ENCODE measurements at regions not wholly inside any gene's neighbourhood (a gene's known extent, or its start where the extent isn't known, plus 50 kb on each side); places are given as distances from the start of the nearest gene placed in this dataset.

GRCh38 chr4:187065396-187065795, 341.7 kb upstream of the FAT1 start:
- DNase-seq (ENCODE audit: low spot score) = no peak
- FAIRE-seq = no peak
- Histone ChIP-seq H4K20me1 (ENCODE audit: insufficient read depth, low read length) (no peaks in the 10 kb centered on the region), H3K36me3 (replicated peaks in 1 of 2; ENCODE audit: control insufficient read depth in 1 of 2, insufficient read depth in 2 of 2, low read length in 2 of 2) (no peaks in the 10 kb centered on the region), H3K27ac (ENCODE audit: extremely low read length, insufficient read depth, low read length) (no peak overlapping the region), H3K9ac (ENCODE audit: insufficient read depth, low read depth, low read length) (no peak overlapping the region), H3K4me2 (ENCODE audit: low read depth, low read length) (no peak overlapping the region), H3K79me2 (ENCODE audit: insufficient read depth, low read length) (no peaks in the 10 kb centered on the region), H2AFZ (ENCODE audit: low read length) (no peak overlapping the region), H3K4me3 (replicated peaks in 1 of 3; ENCODE audit: insufficient read depth in 1 of 3, low read depth in 2 of 3, low read length in 3 of 3) (no peak overlapping the region), H3K4me1 (ENCODE audit: insufficient read depth, low read length) (no peaks in the 10 kb centered on the region), H3K27me3 (ENCODE audit: control insufficient read depth in 1 of 2, insufficient read depth in 2 of 2, low read length in 2 of 2) (peaks cover 3 to 29% of the 10 kb centered on the region in 2 experiments; a peak in 3 of 5 replicates), H3K9me3 (ENCODE audit: low read length) (no peaks in the 10 kb centered on the region)
- no TSS peak for BruUV-seq (replicated peaks)
- 0% methylated on average over 1 of the region's 1 CpG for WGBS (ENCODE audit: low lambda C conversion rate)
- ATAC-seq = no peak
- POLR2A ChIA-PET = no interaction called here
- no peak for TF ChIP-seq ZNF713 (CRISPR knock-in tag; IDR thresholded peaks at IDR 0.05)
- no peak for TF ChIP-seq ZNF775 (CRISPR knock-in tag; IDR thresholded peaks at IDR 0.05; ENCODE audit: borderline replicate concordance)
- no peak for TF ChIP-seq ZSCAN12 (CRISPR knock-in tag; IDR thresholded peaks at IDR 0.05)
- no peak for TF ChIP-seq ERF (CRISPR knock-in tag; IDR thresholded peaks at IDR 0.05)
- TF ChIP-seq ZFP1 (CRISPR knock-in tag; IDR thresholded peaks at IDR 0.05) = no peak
- TF ChIP-seq, protein P1, sequence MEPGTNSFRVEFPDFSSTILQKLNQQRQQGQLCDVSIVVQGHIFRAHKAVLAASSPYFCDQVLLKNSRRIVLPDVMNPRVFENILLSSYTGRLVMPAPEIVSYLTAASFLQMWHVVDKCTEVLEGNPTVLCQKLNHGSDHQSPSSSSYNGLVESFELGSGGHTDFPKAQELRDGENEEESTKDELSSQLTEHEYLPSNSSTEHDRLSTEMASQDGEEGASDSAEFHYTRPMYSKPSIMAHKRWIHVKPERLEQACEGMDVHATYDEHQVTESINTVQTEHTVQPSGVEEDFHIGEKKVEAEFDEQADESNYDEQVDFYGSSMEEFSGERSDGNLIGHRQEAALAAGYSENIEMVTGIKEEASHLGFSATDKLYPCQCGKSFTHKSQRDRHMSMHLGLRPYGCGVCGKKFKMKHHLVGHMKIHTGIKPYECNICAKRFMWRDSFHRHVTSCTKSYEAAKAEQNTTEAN (CRISPR knock-in tag; conservative IDR thresholded peaks at IDR 0.05) = no peak
- no peak for TF ChIP-seq SMARCC2 (IDR thresholded peaks at IDR 0.05)
- TF ChIP-seq ZBTB46 (CRISPR knock-in tag; IDR thresholded peaks at IDR 0.05; ENCODE audit: borderline replicate concordance) = no peak
- no peak for TF ChIP-seq ZNF281 (CRISPR knock-in tag; IDR thresholded peaks at IDR 0.05; ENCODE audit: borderline replicate concordance)
- CTCF ChIA-PET (ENCODE audit: low intra/inter-chr PET ratio, low total read pairs) = no interaction called here
- intact Hi-C loops (cut with micrococcal nuclease; ENCODE audit: unreplicated experiment) (no loop called here), in situ Hi-C loops (cut with HindIII; ENCODE audit: extremely low pct_ligation_motif_present, low pct_unique_long_range_greater_than_20kb) (no loop called here)
